Cardiac fibroblast (primary cell): ENCODE measurements at regions not wholly inside any gene's neighbourhood (a gene's known extent, or its start where the extent isn't known, plus 50 kb on each side); places are given as distances from the start of the nearest gene placed in this dataset.
"Not testable (repeated sequence)": the region's sequence is repeated elsewhere in the genome, so short reads cannot be mapped to it uniquely, and the experiment has no call there.

Experiments used
- DNase-seq, 2 donors: peaks; one replicate each; pipeline versions ENCODE4 v3.0.0 to v3.0.0-alpha.2; 2010; ENCODE audit warnings: low read depth in 2 of 2
- H3K4me3 ChIP-seq, 2 donors: replicated peaks in 1 of 2; 1 replicate in 1 of 2; 2 replicates in 1 of 2; pipeline ENCODE4 v1.5.1; 2011; ENCODE audit warnings: low read depth in 2 of 2, low read length in 2 of 2, mild to moderate bottlenecking in 2 of 2, moderate library complexity in 1 of 2
- CTCF ChIP-seq: IDR thresholded peaks from one replicate; pipeline ENCODE4 v1.5.1; 2011; ENCODE audit warnings: low read depth, mild to moderate bottlenecking, low read length, inconsistent platforms

- DNase-seq, result no peak
- H3K4me3 ChIP-seq, result no peak overlapping the region
- TF ChIP-seq CTCF, result no peak
These were observed 893.5 kb upstream of the NUDT12 start for GRCh38 chr5:104456122-104456521.

DNA sequence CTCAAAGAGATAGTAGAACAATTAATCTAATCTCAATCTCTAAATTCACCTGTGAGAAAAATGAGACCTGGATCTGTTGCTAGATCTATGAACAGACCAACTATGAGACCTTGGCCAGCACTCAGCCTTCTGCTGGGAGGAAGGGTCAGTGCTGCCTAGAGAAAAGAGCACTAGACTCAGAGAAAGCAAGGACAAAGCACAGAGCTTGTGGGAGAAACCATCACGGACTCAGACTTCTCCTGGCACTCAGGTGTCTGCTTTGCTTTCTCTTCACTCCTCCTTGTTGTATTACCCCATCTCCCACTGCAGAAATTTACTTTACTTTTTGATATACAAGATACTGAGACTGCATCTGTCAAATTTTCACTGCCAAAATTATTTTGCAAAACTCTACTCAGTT is 890.0 kb upstream of the NUDT12 start:
- no peak for DNase-seq
- no peak overlapping the region for H3K4me3 ChIP-seq
- TF ChIP-seq CTCF, result no peak

DNA sequence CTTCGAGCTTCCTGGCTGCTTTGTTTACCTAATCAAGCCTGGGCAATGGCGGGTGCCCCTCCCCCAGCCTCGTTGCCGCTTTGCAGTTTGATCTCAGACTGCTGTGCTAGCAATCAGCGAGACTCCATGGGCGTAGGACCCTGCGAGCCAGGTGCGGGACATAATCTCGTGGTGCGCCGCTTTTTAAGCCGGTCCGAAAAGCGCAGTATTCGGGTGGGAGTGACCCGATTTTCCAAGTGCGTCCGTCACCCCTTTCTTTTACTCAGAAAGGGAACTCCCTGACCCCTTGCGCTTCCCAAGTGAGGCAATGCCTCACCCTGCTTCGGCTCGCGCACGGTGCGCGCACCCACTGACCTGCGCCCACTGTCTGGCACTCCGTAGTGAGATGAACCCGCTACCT is 889.3 kb upstream of the NUDT12 start:
- not testable (repeated sequence) for H3K4me3 ChIP-seq, DNase-seq

GRCh38 chr5:104444656-104445055 is 882.1 kb upstream of the NUDT12 start:
- no peak for TF ChIP-seq CTCF
- H3K4me3 ChIP-seq, result no peak overlapping the region

GRCh38 chr5:104443706-104444105 is 881.1 kb upstream of the NUDT12 start:
- no peak for TF ChIP-seq CTCF
- DNase-seq, result no peak
- no peak overlapping the region for H3K4me3 ChIP-seq

More at GRCh38 chr5:104444656-104445055, 882.1 kb upstream of the NUDT12 start:
- no peak for DNase-seq

GRCh38 chr5:104431981-104432380 is 869.4 kb upstream of the NUDT12 start:
- H3K4me3 ChIP-seq, result no peak overlapping the region
- no peak for TF ChIP-seq CTCF
- DNase-seq, result no peak

DNA sequence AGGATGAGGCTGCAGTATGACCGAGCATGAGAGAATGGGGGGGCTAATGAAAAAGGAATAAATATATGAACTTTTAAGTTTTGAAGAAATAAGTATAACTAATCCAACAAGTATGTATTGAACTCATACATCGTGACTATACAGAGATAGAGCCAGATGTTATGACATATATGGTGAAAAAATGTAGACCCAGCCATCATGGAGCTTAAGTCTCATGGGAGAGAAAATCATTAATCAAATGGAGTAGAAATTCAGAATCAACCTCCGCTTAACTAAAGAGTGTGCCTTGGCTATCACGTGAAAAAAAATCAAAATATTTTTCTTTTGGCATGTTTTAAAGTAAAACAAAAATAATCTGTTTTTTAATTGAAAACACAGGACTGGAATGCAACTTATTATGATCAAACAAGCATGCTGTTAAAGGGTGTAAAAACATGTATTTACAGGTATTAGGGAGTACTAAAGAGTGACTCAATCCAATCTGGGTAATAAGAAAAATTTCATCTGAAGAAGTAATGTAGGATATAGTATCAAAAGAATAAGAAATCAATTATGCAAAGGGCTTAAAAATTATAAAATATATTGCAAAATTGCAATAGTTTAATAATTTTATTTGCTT is 868.5 kb upstream of the NUDT12 start:
- no peak for TF ChIP-seq CTCF
- H3K4me3 ChIP-seq, result no peak overlapping the region
- DNase-seq, result no peak
